ENCODE measurements at regions not wholly inside any gene's neighbourhood (a gene's known extent, or its start where the extent isn't known, plus 50 kb on each side); places are given as distances from the start of the nearest gene placed in this dataset.

DNA sequence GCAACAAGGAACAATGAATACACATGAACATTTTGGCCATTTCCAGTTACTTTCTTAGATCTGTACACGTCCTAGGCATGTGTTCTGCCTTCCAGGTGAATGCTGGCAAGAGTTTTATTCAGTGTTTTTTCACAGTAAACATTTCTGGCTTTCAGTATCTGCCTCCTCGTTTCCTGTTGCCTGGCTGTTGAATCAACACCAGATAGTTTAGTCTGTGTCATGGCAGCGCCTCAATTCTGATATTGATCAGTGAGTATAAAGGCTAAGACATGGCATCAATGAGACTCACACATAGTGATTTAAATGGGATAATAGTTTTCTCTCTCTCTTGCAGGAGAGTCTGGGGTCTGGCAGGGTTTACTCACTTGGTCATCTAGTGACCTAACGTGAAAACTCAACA, 266.9 kb upstream of the SLCO3A1 start:
- no TSS peak for BruUV-seq (replicated peaks)
- Histone ChIP-seq H3K4me1 (no peaks in the 10 kb centered on the region), H3K36me3 (ENCODE audit: control insufficient read depth, insufficient read depth, low read length) (no peaks in the 10 kb centered on the region), H3K9me3 (no peaks in the 10 kb centered on the region), H3K27me3 (replicated peaks; ENCODE audit: control insufficient read depth, insufficient read depth, low read length) (no peaks in the 10 kb centered on the region), H3K4me3 (ENCODE audit: low read depth, low read length) (no peak overlapping the region)
- Mint-ChIP-seq H3K9me3 (ENCODE audit: unreplicated experiment) (no peaks in the 10 kb centered on the region), H3K4me1 (ENCODE audit: low read depth, unreplicated experiment) (no peaks in the 10 kb centered on the region), H3K27me3 (ENCODE audit: insufficient read depth, unreplicated experiment) (peaks cover 11% of the 10 kb centered on the region), H3K27ac (ENCODE audit: unreplicated experiment) (no peak overlapping the region), H3K4me3 (ENCODE audit: unreplicated experiment) (no peak overlapping the region), H3K36me3 (ENCODE audit: insufficient read depth, unreplicated experiment) (no peaks in the 10 kb centered on the region)
- TF ChIP-seq, protein P1, sequence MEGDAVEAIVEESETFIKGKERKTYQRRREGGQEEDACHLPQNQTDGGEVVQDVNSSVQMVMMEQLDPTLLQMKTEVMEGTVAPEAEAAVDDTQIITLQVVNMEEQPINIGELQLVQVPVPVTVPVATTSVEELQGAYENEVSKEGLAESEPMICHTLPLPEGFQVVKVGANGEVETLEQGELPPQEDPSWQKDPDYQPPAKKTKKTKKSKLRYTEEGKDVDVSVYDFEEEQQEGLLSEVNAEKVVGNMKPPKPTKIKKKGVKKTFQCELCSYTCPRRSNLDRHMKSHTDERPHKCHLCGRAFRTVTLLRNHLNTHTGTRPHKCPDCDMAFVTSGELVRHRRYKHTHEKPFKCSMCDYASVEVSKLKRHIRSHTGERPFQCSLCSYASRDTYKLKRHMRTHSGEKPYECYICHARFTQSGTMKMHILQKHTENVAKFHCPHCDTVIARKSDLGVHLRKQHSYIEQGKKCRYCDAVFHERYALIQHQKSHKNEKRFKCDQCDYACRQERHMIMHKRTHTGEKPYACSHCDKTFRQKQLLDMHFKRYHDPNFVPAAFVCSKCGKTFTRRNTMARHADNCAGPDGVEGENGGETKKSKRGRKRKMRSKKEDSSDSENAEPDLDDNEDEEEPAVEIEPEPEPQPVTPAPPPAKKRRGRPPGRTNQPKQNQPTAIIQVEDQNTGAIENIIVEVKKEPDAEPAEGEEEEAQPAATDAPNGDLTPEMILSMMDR (IDR thresholded peaks at IDR 0.05; ENCODE audit: insufficient read depth in 1 of 2, low read depth in 1 of 2, low read length in 1 of 2, severe bottlenecking in 1 of 2, unreplicated experiment in 1 of 2) = no peak
- DNase-seq = no peak
- ChIA-PET CTCF (no interaction called here), POLR2A (no interaction called here)
- intact Hi-C loops (cut with micrococcal nuclease; ENCODE audit: unreplicated experiment) = no loop called here

DNA sequence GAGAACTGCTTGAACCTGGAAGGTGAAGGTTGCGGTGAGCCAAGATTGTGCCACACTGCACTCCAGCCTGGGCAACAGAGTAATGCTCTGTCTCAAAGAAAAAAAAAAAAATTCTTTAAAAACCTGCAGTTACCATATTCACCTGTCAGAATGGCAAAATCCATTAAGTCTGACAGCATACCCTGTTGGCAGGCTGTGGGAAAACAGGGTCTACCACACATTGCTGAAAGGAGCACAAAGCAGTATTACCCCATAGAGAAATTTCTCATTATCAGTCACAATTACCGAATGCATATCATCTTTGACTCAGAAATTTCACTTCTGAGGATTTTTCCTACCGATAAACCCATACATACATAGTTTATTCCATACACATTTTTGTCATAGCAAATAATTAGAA, 264.1 kb upstream of the SLCO3A1 start:
- CTCF ChIA-PET = no interaction called here
- H3K27me3 ChIP-seq (replicated peaks; ENCODE audit: control insufficient read depth, insufficient read depth, low read length) = no peaks in the 10 kb centered on the region
- intact Hi-C loops (cut with micrococcal nuclease; ENCODE audit: unreplicated experiment) = no loop called here
- BruUV-seq (replicated peaks) = no TSS peak
- DNase-seq = peak in 1 of 2 experiments; percentile 14
- Mint-ChIP-seq H3K9me3 (ENCODE audit: unreplicated experiment) (no peaks in the 10 kb centered on the region), H3K4me1 (ENCODE audit: low read depth, unreplicated experiment) (no peaks in the 10 kb centered on the region), H3K4me3 (ENCODE audit: unreplicated experiment) (no peak overlapping the region), H3K36me3 (ENCODE audit: insufficient read depth, unreplicated experiment) (no peaks in the 10 kb centered on the region), H3K27me3 (ENCODE audit: insufficient read depth, unreplicated experiment) (peaks cover 4% of the 10 kb centered on the region), H3K27ac (ENCODE audit: unreplicated experiment) (no peak overlapping the region)
- TF ChIP-seq, protein P1 (IDR thresholded peaks at IDR 0.05; ENCODE audit: insufficient read depth in 1 of 2, low read depth in 1 of 2, low read length in 1 of 2, severe bottlenecking in 1 of 2, unreplicated experiment in 1 of 2) = peak in 1 of 2 experiments; percentile 31
- POLR2A ChIA-PET = no interaction called here
- no peaks in the 10 kb centered on the region for H3K4me1 ChIP-seq
- no peaks in the 10 kb centered on the region for H3K9me3 ChIP-seq
- no peaks in the 10 kb centered on the region for H3K36me3 ChIP-seq (ENCODE audit: control insufficient read depth, insufficient read depth, low read length)
- no peak overlapping the region for H3K4me3 ChIP-seq (ENCODE audit: low read depth, low read length)

DNA sequence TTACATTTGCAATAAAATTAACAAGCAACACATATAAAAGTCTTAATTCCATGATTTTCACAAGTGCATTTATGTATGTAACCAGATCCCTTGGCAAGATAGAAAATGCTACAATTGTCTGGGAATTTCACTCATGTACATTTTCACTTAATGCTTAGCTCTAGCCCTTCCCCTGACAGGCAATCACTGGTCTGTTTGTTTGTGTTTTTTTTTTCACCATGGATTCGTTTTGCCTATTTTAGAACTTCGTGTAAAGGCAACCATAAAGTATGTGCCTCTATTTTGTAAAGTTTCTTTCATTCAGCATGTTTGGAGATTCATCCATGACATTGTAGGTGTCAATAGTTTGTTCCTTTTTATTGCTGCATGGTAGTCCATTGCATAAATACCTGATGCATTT, 260.9 kb upstream of the SLCO3A1 start:
- TF ChIP-seq, protein P1 (IDR thresholded peaks at IDR 0.05; ENCODE audit: insufficient read depth in 1 of 2, low read depth in 1 of 2, low read length in 1 of 2, severe bottlenecking in 1 of 2, unreplicated experiment in 1 of 2) = no peak
- H3K27me3 Mint-ChIP-seq (ENCODE audit: insufficient read depth, unreplicated experiment) = peaks cover 2% of the 10 kb centered on the region
- H3K27ac Mint-ChIP-seq (ENCODE audit: unreplicated experiment) = no peak overlapping the region
- DNase-seq = no peak
- ChIA-PET POLR2A (no interaction called here), CTCF (no interaction called here)
- Histone ChIP-seq H3K4me3 (ENCODE audit: low read depth, low read length) (no peak overlapping the region), H3K9me3 (no peaks in the 10 kb centered on the region), H3K36me3 (ENCODE audit: control insufficient read depth, insufficient read depth, low read length) (no peaks in the 10 kb centered on the region), H3K27me3 (replicated peaks; ENCODE audit: control insufficient read depth, insufficient read depth, low read length) (no peaks in the 10 kb centered on the region), H3K4me1 (no peaks in the 10 kb centered on the region)
- intact Hi-C loops (cut with micrococcal nuclease; ENCODE audit: unreplicated experiment) = loop anchor here (10.0 kb wide), 1 partner anchor 288 kb away; no protein-coding TSS in a partner anchor
- BruUV-seq (replicated peaks) = no TSS peak
- H3K9me3 Mint-ChIP-seq (ENCODE audit: unreplicated experiment) = no peaks in the 10 kb centered on the region
- H3K4me3 Mint-ChIP-seq (ENCODE audit: unreplicated experiment) = no peak overlapping the region
- no peaks in the 10 kb centered on the region for H3K4me1 Mint-ChIP-seq (ENCODE audit: low read depth, unreplicated experiment)
- H3K36me3 Mint-ChIP-seq (ENCODE audit: insufficient read depth, unreplicated experiment) = no peaks in the 10 kb centered on the region
